ENCODE measurements at regions not wholly inside any gene's neighbourhood (a gene's known extent, or its start where the extent isn't known, plus 50 kb on each side); places are given as distances from the start of the nearest gene placed in this dataset.

- peak overlapping the region; percentile 92 for H3K27ac ChIP-seq (ENCODE audit: low read depth, low read length)
- peaks cover 18% of the 10 kb centered on the region for H3K4me1 ChIP-seq (ENCODE audit: insufficient read depth, low read length)
- H4K20me1 ChIP-seq (ENCODE audit: insufficient read depth, low read length), result no peaks in the 10 kb centered on the region
- TF ChIP-seq, protein P1, sequence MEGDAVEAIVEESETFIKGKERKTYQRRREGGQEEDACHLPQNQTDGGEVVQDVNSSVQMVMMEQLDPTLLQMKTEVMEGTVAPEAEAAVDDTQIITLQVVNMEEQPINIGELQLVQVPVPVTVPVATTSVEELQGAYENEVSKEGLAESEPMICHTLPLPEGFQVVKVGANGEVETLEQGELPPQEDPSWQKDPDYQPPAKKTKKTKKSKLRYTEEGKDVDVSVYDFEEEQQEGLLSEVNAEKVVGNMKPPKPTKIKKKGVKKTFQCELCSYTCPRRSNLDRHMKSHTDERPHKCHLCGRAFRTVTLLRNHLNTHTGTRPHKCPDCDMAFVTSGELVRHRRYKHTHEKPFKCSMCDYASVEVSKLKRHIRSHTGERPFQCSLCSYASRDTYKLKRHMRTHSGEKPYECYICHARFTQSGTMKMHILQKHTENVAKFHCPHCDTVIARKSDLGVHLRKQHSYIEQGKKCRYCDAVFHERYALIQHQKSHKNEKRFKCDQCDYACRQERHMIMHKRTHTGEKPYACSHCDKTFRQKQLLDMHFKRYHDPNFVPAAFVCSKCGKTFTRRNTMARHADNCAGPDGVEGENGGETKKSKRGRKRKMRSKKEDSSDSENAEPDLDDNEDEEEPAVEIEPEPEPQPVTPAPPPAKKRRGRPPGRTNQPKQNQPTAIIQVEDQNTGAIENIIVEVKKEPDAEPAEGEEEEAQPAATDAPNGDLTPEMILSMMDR (IDR thresholded peaks at IDR 0.05; ENCODE audit: extremely low read depth, low read depth, low read length), result no peak
- H3K79me2 ChIP-seq (ENCODE audit: insufficient read depth, low read length), result no peaks in the 10 kb centered on the region
- H3K4me3 ChIP-seq (ENCODE audit: insufficient read depth, low read length), result no peak overlapping the region
- H3K36me3 ChIP-seq (ENCODE audit: insufficient read depth, low read length), result no peaks in the 10 kb centered on the region
- H3K4me2 ChIP-seq (ENCODE audit: insufficient read depth, low read length), result peak overlapping the region; percentile 15
- H2AFZ ChIP-seq (ENCODE audit: low read length), result peak overlapping the region; percentile 11
- no peaks in the 10 kb centered on the region for H3K27me3 ChIP-seq (ENCODE audit: insufficient read depth, low read length)
- no peaks in the 10 kb centered on the region for H3K9me3 ChIP-seq (ENCODE audit: low read depth, low read length)
- peak; percentile 90 for DNase-seq (ENCODE audit: insufficient read length, low spot score, missing footprints)
Observed at GRCh38 chr2:19711470-19712372, 190.1 kb downstream of the TTC32 start.

GRCh38 chr2:19710230-19710629 is 191.6 kb downstream of the TTC32 start:
- Histone ChIP-seq H3K4me1 (ENCODE audit: insufficient read depth, low read length) (peaks cover 17% of the 10 kb centered on the region), H4K20me1 (ENCODE audit: insufficient read depth, low read length) (no peaks in the 10 kb centered on the region), H3K27me3 (ENCODE audit: insufficient read depth, low read length) (no peaks in the 10 kb centered on the region), H3K4me3 (ENCODE audit: insufficient read depth, low read length) (no peak overlapping the region), H3K36me3 (ENCODE audit: insufficient read depth, low read length) (no peaks in the 10 kb centered on the region), H3K9me3 (ENCODE audit: low read depth, low read length) (no peaks in the 10 kb centered on the region), H2AFZ (ENCODE audit: low read length) (no peak overlapping the region), H3K4me2 (ENCODE audit: insufficient read depth, low read length) (no peak overlapping the region), H3K79me2 (ENCODE audit: insufficient read depth, low read length) (no peaks in the 10 kb centered on the region), H3K27ac (ENCODE audit: low read depth, low read length) (peak overlapping the region; percentile 92)
- TF ChIP-seq, protein P1 (IDR thresholded peaks at IDR 0.05; ENCODE audit: extremely low read depth, low read depth, low read length), result no peak
- DNase-seq (ENCODE audit: insufficient read length, low spot score, missing footprints), result no peak

- H4K20me1 ChIP-seq (ENCODE audit: insufficient read depth, low read length), result no peaks in the 10 kb centered on the region
- TF ChIP-seq, protein P1 (IDR thresholded peaks at IDR 0.05; ENCODE audit: extremely low read depth, low read depth, low read length), result no peak
- no peak overlapping the region for H3K4me2 ChIP-seq (ENCODE audit: insufficient read depth, low read length)
- H2AFZ ChIP-seq (ENCODE audit: low read length), result no peak overlapping the region
- H3K27ac ChIP-seq (ENCODE audit: low read depth, low read length), result no peak overlapping the region
- no peaks in the 10 kb centered on the region for H3K27me3 ChIP-seq (ENCODE audit: insufficient read depth, low read length)
- peaks cover 15% of the 10 kb centered on the region for H3K4me1 ChIP-seq (ENCODE audit: insufficient read depth, low read length)
- H3K9me3 ChIP-seq (ENCODE audit: low read depth, low read length), result no peaks in the 10 kb centered on the region
- no peaks in the 10 kb centered on the region for H3K79me2 ChIP-seq (ENCODE audit: insufficient read depth, low read length)
- DNase-seq (ENCODE audit: insufficient read length, low spot score, missing footprints), result no peak
- no peak overlapping the region for H3K4me3 ChIP-seq (ENCODE audit: insufficient read depth, low read length)
- no peaks in the 10 kb centered on the region for H3K36me3 ChIP-seq (ENCODE audit: insufficient read depth, low read length)
Observed at GRCh38 chr2:19709553-19709952, 192.2 kb downstream of the TTC32 start.

DNA sequence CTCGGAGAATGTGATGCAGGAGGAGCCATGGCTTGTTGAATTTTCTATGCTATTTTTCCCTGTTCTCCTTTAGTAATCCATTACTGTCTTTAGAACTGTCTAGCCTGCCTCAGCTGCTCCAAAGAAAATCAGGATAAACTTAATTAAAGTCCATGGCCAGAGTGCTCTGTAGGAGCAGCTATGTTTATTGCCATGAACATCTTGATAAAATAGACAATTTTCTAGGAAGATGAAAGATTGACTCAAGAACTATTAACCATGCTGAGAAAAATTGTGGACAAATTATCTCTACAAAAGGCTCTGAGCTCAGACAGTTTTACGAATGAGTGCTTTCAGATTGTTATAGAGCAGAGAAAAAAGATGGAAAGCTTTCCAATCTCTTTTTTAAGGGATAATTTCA is 193.0 kb downstream of the TTC32 start:
- DNase-seq (ENCODE audit: insufficient read length, low spot score, missing footprints), result no peak
- no peaks in the 10 kb centered on the region for H3K9me3 ChIP-seq (ENCODE audit: low read depth, low read length)
- no peaks in the 10 kb centered on the region for H3K79me2 ChIP-seq (ENCODE audit: insufficient read depth, low read length)
- H2AFZ ChIP-seq (ENCODE audit: low read length), result no peak overlapping the region
- H3K36me3 ChIP-seq (ENCODE audit: insufficient read depth, low read length), result no peaks in the 10 kb centered on the region
- peaks cover 15% of the 10 kb centered on the region for H3K4me1 ChIP-seq (ENCODE audit: insufficient read depth, low read length)
- H3K4me2 ChIP-seq (ENCODE audit: insufficient read depth, low read length), result no peak overlapping the region
- H3K27me3 ChIP-seq (ENCODE audit: insufficient read depth, low read length), result no peaks in the 10 kb centered on the region
- H3K27ac ChIP-seq (ENCODE audit: low read depth, low read length), result no peak overlapping the region
- no peak overlapping the region for H3K4me3 ChIP-seq (ENCODE audit: insufficient read depth, low read length)
- no peaks in the 10 kb centered on the region for H4K20me1 ChIP-seq (ENCODE audit: insufficient read depth, low read length)
- TF ChIP-seq, protein P1 (IDR thresholded peaks at IDR 0.05; ENCODE audit: extremely low read depth, low read depth, low read length), result no peak
